IMR-90 (cell line): ENCODE measurements at regions not wholly inside any gene's neighbourhood (a gene's known extent, or its start where the extent isn't known, plus 50 kb on each side); places are given as distances from the start of the nearest gene placed in this dataset.

Experiments
- FOS ChIP-seq: fragments of 150-350 bp; IDR thresholded peaks from 2 replicates; pipeline ENCODE4 v1.6.1; 2016; ENCODE audit warnings: low read depth, low read length
- POLR2A ChIP-seq: IDR thresholded peaks from 2 replicates; pipeline ENCODE4 v1.6.1; 2012; ENCODE audit warnings: mild to moderate bottlenecking, low read depth, low read length
- RAD21 ChIP-seq: IDR thresholded peaks from 2 replicates; pipeline ENCODE4 v1.6.1; 2012; ENCODE audit warnings: low read length, improper control_type of control experiment
- RFX5 ChIP-seq: IDR thresholded peaks from 2 replicates; pipeline ENCODE4 v1.8.0; 2012; ENCODE audit warnings: low read depth, mild to moderate bottlenecking, low read length, moderate library complexity
- TF ChIP-seq, protein P1 (sequence below): conservative IDR thresholded peaks from 2 replicates; pipeline ENCODE4 v1.5.1; 2012; ENCODE audit warnings: mild to moderate bottlenecking, low read depth, low read length, improper control_type of control experiment

DNA sequence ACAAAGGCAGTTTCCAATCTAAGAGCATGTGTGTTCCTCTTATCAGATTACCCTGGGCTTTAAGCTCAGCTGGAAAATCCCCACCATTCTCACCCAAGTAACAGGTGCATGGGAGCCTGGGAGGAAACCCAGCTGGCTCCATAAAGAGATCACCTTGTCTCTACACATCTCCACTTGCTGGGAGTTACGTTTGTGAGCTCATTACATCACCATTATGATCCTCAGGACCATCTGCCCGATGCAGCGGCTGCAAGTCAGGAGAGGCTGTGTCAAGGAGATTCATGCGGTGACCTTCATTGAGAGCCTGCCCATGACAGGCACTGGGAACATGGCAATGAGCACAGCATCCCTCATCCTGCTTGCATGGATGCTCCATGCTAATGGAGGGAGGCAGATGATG is 618.0 kb downstream of the NPHP4 start:
- TF ChIP-seq, protein P1, sequence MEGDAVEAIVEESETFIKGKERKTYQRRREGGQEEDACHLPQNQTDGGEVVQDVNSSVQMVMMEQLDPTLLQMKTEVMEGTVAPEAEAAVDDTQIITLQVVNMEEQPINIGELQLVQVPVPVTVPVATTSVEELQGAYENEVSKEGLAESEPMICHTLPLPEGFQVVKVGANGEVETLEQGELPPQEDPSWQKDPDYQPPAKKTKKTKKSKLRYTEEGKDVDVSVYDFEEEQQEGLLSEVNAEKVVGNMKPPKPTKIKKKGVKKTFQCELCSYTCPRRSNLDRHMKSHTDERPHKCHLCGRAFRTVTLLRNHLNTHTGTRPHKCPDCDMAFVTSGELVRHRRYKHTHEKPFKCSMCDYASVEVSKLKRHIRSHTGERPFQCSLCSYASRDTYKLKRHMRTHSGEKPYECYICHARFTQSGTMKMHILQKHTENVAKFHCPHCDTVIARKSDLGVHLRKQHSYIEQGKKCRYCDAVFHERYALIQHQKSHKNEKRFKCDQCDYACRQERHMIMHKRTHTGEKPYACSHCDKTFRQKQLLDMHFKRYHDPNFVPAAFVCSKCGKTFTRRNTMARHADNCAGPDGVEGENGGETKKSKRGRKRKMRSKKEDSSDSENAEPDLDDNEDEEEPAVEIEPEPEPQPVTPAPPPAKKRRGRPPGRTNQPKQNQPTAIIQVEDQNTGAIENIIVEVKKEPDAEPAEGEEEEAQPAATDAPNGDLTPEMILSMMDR = no peak
- TF ChIP-seq POLR2A (no peak), RFX5 (no peak), RAD21 (no peak), FOS (no peak)
